ENCODE measurements at regions not wholly inside any gene's neighbourhood (a gene's known extent, or its start where the extent isn't known, plus 50 kb on each side); places are given as distances from the start of the nearest gene placed in this dataset.
"Not testable (repeated sequence)": the region's sequence is repeated elsewhere in the genome, so short reads cannot be mapped to it uniquely, and the experiment has no call there.

- no peak for DNase-seq
Measured at GRCh38 chr7:12833829-12834228, 146.4 kb downstream of the ARL4A start.

GRCh38 chr7:12834782-12835181 lies 147.3 kb downstream of the ARL4A start:
- DNase-seq = no peak

GRCh38 chr7:12839508-12840153 lies 152.2 kb downstream of the ARL4A start:
- DNase-seq = no peak

GRCh38 chr7:12844732-12845131 lies 157.3 kb downstream of the ARL4A start:
- DNase-seq = not testable (repeated sequence)

GRCh38 chr7:12847001-12847400 lies 159.6 kb downstream of the ARL4A start:
- no peak for DNase-seq

GRCh38 chr7:12851142-12851541 lies 163.7 kb downstream of the ARL4A start:
- no peak for DNase-seq

GRCh38 chr7:12851841-12852240 lies 164.4 kb downstream of the ARL4A start:
- DNase-seq = no peak

- DNase-seq = no peak
Measured at GRCh38 chr7:12855036-12855435, 167.6 kb downstream of the ARL4A start.

- no peak for DNase-seq
Measured at GRCh38 chr7:12859761-12860160, 172.3 kb downstream of the ARL4A start.

GRCh38 chr7:12861070-12861469 lies 173.6 kb downstream of the ARL4A start:
- no peak for DNase-seq

GRCh38 chr7:12862146-12862545 lies 174.7 kb downstream of the ARL4A start:
- DNase-seq = no peak

GRCh38 chr7:12864470-12865046 lies 177.1 kb downstream of the ARL4A start:
- DNase-seq = no peak

- no peak for DNase-seq
Measured at GRCh38 chr7:12865593-12865992, 178.2 kb downstream of the ARL4A start.

- DNase-seq = no peak
Measured at GRCh38 chr7:12866207-12866606, 178.8 kb downstream of the ARL4A start.

GRCh38 chr7:12868027-12868426 lies 180.6 kb downstream of the ARL4A start:
- DNase-seq = no peak

GRCh38 chr7:12870219-12870618 lies 182.8 kb downstream of the ARL4A start:
- no peak for DNase-seq

- DNase-seq = no peak
Measured at GRCh38 chr7:12872487-12872886, 185.1 kb downstream of the ARL4A start.

GRCh38 chr7:12873571-12873970 lies 186.1 kb downstream of the ARL4A start:
- DNase-seq = no peak

- DNase-seq = no peak
Measured at GRCh38 chr7:12879139-12879538, 191.7 kb downstream of the ARL4A start.

GRCh38 chr7:12881712-12882111 lies 194.3 kb downstream of the ARL4A start:
- DNase-seq = no peak

- DNase-seq = no peak
Measured at GRCh38 chr7:12882710-12883109, 195.3 kb downstream of the ARL4A start.

- no peak for DNase-seq
Measured at GRCh38 chr7:12884033-12884432, 196.6 kb downstream of the ARL4A start.

- DNase-seq = no peak
Measured at GRCh38 chr7:12884856-12885440, 197.5 kb downstream of the ARL4A start.

GRCh38 chr7:12888717-12889116 lies 201.3 kb downstream of the ARL4A start:
- DNase-seq = no peak

GRCh38 chr7:12889391-12889790 lies 202.0 kb downstream of the ARL4A start:
- DNase-seq = no peak

Measured in stimulated activated CD4-positive, alpha-beta T cell treated with anti-CD3 and anti-CD28 coated beads, Interleukin-1b, Interleukin-23, amount 100 ng/mL, for 48 hours (primary cell).